ENCODE measurements at regions not wholly inside any gene's neighbourhood (a gene's known extent, or its start where the extent isn't known, plus 50 kb on each side); places are given as distances from the start of the nearest gene placed in this dataset.

GRCh38 chr3:76661527-76662250 lies 378.2 kb upstream of the ROBO2 start:
- no peak for DNase-seq (ENCODE audit: low spot score)
- TF ChIP-seq CTCF (IDR thresholded peaks at IDR 0.05; ENCODE audit: extremely low read depth, missing control alignments), result no peak

GRCh38 chr3:76664816-76665215 lies 375.1 kb upstream of the ROBO2 start:
- DNase-seq (ENCODE audit: low spot score), result no peak
- no peak for TF ChIP-seq CTCF (IDR thresholded peaks at IDR 0.05; ENCODE audit: extremely low read depth, missing control alignments)

- no peak for DNase-seq (ENCODE audit: low spot score)
Observed at GRCh38 chr3:76668653-76669052, 371.2 kb upstream of the ROBO2 start.

GRCh38 chr3:76669322-76669721 lies 370.6 kb upstream of the ROBO2 start:
- TF ChIP-seq CTCF (IDR thresholded peaks at IDR 0.05; ENCODE audit: extremely low read depth, missing control alignments), result no peak
- no peak for DNase-seq (ENCODE audit: low spot score)

More at GRCh38 chr3:76668653-76669052, 371.2 kb upstream of the ROBO2 start:
- TF ChIP-seq CTCF (IDR thresholded peaks at IDR 0.05; ENCODE audit: extremely low read depth, missing control alignments), result no peak

- no peak for DNase-seq (ENCODE audit: low spot score)
Observed at GRCh38 chr3:76673171-76673570, 366.7 kb upstream of the ROBO2 start.

GRCh38 chr3:76679541-76679940 lies 360.4 kb upstream of the ROBO2 start:
- no peak for DNase-seq (ENCODE audit: low spot score)
- no peak for TF ChIP-seq CTCF (IDR thresholded peaks at IDR 0.05; ENCODE audit: extremely low read depth, missing control alignments)

More at GRCh38 chr3:76673171-76673570, 366.7 kb upstream of the ROBO2 start:
- TF ChIP-seq CTCF (IDR thresholded peaks at IDR 0.05; ENCODE audit: extremely low read depth, missing control alignments), result no peak

GRCh38 chr3:76683256-76683655 lies 356.6 kb upstream of the ROBO2 start:
- DNase-seq (ENCODE audit: low spot score), result no peak
- TF ChIP-seq CTCF (IDR thresholded peaks at IDR 0.05; ENCODE audit: extremely low read depth, missing control alignments), result no peak

All from GM20000 (cell line).